ENCODE measurements at regions not wholly inside any gene's neighbourhood (a gene's known extent, or its start where the extent isn't known, plus 50 kb on each side); places are given as distances from the start of the nearest gene placed in this dataset.
"Not testable (repeated sequence)": the region's sequence is repeated elsewhere in the genome, so short reads cannot be mapped to it uniquely, and the experiment has no call there.

DNA sequence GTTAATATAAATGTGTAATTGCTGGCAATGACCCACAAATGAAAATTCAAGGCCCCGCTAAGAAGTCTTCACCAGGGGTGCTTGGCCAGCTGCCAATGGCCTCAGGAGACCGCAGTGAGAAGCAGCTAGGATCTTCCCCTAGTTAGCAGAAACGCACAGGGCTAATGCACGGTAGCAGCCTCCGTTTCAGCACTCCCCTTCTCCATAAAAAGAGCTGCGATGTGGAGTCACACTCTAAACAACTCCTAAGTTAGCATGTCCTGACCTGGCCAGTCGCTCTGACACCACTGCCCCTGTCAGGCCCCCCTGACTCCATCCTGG, 139.0 kb downstream of the SEPTIN14 start:
- POLR2A ChIA-PET: no interaction called here

DNA sequence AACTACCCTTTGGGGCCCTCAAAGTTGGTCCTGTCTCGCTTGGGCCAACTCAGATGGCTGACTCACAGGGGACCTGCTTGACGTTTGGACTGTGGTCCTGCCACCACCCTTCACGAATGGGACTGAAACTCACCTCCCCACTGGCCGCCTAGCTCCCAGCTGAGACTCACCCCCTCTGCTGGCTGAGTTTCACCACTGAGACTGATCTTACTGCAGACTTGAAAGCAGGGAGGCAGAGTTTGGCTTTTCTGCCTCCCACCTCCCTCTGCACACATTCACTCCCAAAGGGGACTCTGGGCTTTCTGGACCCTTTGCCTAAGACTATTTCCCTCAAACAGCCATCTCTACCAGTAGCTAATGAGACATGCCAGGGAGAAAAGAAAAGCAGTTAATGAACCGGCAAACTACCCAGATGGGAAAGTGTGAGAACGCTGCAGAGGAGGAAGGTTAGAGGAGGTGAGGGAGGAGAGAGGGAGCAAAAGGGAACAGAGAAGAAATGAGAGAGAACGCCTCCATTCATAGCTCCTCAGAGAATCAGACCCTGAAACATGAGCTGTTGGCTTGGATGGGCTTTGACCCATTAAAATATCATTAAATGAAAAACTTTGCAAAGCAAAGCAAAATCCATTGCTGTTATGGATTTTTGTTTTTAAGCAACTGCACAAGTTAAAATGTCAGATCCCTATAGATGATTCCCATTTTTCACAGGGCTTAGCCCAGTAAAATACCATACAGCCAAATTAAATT, 139.5 kb downstream of the SEPTIN14 start:
- CTCF ChIA-PET: interaction anchor here (0.7 to 1.2 kb wide), 4 partner anchors 81 to 547 kb away, joined by 3 to 6 read pairs (median 4); no protein-coding TSS in a partner anchor
- DNase-seq (ENCODE audit: extremely low spot score); POLR2A ChIA-PET: not testable (repeated sequence)

More for the DNA sequence above, 139.0 kb downstream of the SEPTIN14 start:
- TF ChIP-seq, protein P1, sequence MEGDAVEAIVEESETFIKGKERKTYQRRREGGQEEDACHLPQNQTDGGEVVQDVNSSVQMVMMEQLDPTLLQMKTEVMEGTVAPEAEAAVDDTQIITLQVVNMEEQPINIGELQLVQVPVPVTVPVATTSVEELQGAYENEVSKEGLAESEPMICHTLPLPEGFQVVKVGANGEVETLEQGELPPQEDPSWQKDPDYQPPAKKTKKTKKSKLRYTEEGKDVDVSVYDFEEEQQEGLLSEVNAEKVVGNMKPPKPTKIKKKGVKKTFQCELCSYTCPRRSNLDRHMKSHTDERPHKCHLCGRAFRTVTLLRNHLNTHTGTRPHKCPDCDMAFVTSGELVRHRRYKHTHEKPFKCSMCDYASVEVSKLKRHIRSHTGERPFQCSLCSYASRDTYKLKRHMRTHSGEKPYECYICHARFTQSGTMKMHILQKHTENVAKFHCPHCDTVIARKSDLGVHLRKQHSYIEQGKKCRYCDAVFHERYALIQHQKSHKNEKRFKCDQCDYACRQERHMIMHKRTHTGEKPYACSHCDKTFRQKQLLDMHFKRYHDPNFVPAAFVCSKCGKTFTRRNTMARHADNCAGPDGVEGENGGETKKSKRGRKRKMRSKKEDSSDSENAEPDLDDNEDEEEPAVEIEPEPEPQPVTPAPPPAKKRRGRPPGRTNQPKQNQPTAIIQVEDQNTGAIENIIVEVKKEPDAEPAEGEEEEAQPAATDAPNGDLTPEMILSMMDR (IDR thresholded peaks at IDR 0.05; ENCODE audit: control extremely low read depth, extremely low read depth, low read depth, missing control alignments): no peak
- CTCF ChIA-PET: interaction anchor here (1.0 to 1.2 kb wide), 2 partner anchors 84 to 442 kb away, joined by 3 to 4 read pairs; no protein-coding TSS in a partner anchor
- no peak for DNase-seq (ENCODE audit: extremely low spot score)

DNA sequence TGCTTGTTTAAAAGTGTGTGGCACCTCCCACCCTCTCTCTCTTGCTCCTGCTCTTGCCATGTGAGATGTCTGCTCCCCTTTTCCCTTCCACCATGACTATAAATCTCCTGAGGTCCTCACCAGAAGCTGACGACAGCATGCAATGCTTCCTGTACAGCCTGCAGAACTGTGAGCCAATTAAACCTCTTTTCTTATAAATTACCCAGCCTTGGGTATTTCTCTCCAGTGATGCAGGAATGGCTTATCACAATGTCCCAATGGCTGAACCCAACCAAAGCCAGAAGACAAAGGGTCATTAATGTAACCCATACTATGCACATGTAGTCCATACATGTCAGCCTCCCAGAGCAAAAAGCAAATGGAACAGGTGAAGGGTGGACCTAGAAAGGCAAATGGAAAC, 141.5 kb downstream of the SEPTIN14 start:
- CTCF ChIA-PET; POLR2A ChIA-PET; DNase-seq (ENCODE audit: extremely low spot score): not testable (repeated sequence)

DNA sequence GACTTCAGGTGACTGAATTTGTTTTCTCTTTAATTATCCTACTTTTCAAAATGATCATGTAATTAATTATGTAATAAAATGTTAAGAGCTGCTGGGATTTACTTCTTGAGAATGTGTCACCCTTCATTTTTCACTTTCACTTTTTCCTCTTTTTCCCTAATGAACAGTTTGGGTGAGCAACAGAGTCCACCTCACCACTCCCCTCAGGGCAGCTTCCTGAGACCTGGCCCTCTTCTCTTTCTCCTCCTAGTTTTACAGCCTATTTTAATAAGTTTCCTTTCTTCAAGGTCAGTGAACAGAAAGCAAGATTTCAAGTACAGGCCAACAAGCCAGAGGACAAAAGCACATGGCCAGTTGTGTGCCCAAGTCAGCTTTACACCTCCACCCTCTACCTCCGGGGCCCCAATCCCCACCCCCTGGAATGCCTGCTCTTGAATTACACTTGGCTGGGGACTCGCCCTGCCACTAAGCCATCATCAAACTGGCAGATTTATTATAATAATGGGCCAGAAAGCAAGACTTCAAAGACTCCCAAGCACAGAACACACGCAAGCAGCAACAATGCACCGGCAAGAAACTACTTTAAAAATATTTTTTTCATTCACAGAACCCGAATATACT, 143.1 kb upstream of the VOPP1 start:
- CTCF ChIA-PET; POLR2A ChIA-PET; DNase-seq (ENCODE audit: extremely low spot score): not testable (repeated sequence)

DNA sequence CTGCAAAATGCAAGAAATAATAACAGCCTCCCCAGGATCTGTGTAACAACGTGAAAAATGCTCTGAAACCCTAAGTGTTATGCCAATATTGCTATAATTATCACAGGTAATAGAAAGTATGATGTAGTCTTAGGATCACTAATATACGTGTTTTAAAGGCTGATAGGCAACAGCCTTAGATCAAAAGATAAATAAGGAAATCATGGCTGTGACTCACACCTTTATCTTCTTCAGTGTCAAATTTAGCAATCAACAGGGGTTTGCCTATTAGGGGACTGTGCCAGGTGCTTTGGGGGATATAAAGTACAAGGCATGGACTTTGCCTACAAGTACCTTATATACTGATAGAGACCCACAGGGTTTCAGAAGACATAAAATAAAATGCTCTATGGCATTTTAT, 142.1 kb upstream of the VOPP1 start:
- CTCF ChIA-PET; DNase-seq (ENCODE audit: extremely low spot score); POLR2A ChIA-PET: not testable (repeated sequence)

DNA sequence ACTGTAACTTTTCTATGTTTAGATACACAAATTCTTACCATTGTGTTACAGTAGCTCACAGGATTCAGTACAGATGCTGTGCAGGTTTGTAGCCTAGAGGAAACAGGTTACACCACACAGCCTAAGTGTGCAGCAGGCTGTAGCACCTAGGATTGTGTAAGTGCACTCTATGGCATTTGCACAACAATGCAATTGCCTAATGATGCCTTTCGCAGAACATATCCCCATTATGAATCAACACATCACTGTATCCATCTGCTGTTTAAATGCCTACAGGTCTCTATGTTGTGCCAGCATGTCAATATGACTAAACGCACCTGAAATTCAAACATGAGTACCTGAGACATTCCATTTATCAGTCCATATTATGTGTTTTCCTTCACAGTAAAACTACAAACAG, 138.0 kb upstream of the VOPP1 start:
- DNase-seq (ENCODE audit: extremely low spot score); POLR2A ChIA-PET; CTCF ChIA-PET: not testable (repeated sequence)

DNA sequence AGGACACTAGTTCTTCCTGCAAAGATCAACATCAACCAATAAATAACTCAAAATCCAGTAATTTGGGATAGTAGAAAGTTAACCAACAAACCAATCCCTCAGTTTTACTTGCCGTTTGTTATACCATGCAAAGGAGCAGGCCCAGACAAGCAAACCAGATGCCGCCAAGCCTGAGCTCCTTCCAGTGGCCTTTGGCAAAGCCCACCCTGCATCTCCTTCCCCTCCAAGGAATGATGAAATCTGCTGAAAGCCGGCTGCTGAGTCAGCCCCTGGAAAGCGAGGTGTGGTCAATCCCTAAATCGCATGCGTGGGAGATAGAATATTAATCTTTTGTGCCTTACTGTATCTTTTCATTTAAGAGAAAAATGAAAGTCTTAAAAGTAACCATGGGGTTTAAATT, 135.7 kb upstream of the VOPP1 start:
- POLR2A ChIA-PET; CTCF ChIA-PET; DNase-seq (ENCODE audit: extremely low spot score): not testable (repeated sequence)

DNA sequence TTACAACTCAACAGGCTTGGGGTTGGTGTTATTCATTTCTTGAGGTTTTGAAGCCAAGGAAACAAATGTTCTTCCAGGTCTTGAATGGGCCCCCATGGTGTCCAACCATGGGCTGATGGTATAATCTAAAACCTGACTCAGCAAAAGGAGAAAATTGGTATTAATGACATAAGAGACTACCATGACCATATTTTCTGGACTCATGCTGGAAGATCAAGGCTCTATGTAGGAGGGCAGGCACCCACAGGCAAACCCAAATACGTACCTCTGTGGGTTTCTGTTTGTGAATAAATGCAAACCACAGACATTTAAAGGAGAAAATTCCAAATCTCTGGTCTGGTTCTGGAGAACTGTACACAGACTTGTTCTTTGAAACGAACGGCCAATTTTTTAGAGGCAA, 135.1 kb upstream of the VOPP1 start:
- POLR2A ChIA-PET, CTCF ChIA-PET: not testable (repeated sequence)

DNA sequence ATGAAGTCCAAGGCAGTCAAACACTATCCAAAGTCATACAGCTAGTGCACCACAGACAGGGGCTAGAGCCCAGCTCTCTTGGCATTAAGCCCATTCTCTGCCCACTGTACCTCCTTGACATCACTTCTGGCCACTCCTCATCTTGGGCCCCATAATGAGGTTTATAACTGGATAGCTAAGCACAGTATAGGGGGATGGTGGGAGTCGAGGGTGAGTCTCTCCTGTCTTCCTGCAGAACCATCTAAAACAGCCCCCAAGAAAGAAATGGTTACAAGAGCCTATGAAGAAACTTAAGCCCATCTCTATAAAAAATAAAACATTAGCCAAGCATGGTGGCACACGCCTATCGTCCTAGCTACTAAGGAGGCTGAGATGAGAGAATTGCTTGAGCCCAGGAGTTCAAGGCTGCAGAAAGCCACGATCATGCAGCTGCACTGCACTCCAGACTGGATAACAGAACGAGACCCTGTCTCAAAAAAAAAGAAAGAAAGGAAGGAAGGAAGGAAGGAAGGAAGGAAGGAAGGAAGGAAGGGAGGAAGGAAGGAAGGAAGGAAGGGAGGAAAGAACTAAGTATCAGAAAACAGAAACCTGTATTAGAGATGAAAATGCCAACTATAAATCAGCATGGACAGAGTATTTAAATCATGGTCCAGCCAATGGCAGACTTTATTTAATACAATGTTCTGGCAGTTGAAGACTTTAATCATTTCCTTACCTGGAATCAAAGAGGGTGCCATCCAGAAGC, 134.3 kb upstream of the VOPP1 start:
- CTCF ChIA-PET; POLR2A ChIA-PET; DNase-seq (ENCODE audit: extremely low spot score): not testable (repeated sequence)

More for the DNA sequence above, 135.1 kb upstream of the VOPP1 start:
- not testable (repeated sequence) for DNase-seq (ENCODE audit: extremely low spot score)

DNA sequence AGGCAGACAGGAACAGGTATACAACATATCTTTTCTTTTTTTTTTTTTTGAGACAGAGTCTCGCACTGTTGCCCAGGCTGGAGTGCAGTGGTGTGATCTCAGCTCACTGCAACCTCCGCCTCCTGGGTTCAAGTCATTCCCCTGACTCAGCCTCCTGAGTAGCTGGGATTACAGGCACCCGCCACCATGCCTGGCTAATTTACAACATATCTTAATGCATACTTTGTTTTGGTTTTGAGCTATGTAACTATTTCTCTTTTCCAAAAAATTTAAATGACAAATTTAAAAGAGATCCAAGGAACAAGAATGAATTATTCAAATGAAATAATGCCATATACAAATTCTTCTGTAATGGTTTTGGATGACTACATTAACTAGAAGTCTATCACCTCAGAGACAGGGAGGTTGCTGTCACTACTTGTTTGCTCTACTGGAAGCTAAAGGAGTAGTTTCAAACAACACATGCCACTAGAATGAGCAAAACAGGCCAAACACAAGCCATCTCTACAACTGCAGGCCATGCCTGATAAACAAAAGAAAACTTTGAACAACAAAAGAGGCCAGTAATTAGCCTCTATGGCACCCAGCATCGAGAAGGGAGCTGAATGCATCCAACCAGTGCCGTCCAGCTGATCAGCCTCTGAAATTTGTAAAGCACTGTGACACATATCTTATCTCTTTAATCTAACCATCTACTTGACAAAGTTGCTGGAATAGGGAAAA, 133.6 kb upstream of the VOPP1 start:
- POLR2A ChIA-PET; DNase-seq (ENCODE audit: extremely low spot score); CTCF ChIA-PET: not testable (repeated sequence)

DNA sequence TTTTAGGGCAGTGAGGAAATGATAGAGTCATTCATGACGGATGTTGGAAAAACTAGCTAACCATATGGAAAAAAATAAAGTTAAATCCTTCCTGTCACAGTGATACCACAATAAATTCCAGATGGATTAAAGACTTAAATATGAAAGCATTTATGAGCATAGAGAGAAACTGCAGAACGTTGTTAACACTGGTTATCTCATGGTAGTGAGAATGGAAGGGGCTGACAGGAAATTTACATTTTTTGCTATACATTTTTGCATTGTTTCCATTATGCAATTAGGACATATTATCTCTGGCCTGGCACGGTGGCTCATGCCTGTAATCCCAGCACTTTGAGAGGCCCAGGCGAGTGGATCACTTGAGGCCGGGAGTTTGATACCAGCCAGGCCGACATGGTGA, 130.5 kb upstream of the VOPP1 start:
- CTCF ChIA-PET; DNase-seq (ENCODE audit: extremely low spot score); POLR2A ChIA-PET: not testable (repeated sequence)

DNA sequence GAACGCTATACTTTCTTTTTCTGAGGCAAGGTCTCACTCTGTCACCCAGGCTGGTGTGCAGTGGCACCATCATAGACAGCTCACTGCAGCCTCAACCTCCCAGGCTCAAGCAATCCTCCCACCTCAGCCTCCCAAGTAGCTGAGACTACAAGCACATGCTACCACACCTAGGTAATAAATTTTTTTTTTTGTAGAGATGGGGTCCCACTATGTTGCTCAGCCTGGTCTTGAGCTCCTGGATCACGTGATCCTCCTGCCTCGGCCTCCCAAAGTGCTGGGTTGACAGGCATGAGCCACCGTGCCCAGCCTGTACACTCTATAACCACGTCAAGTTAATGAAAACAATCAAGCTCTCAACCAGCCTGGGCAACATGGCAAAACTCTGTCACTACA, 127.1 kb upstream of the VOPP1 start:
- POLR2A ChIA-PET; DNase-seq (ENCODE audit: extremely low spot score); CTCF ChIA-PET: not testable (repeated sequence)

DNA sequence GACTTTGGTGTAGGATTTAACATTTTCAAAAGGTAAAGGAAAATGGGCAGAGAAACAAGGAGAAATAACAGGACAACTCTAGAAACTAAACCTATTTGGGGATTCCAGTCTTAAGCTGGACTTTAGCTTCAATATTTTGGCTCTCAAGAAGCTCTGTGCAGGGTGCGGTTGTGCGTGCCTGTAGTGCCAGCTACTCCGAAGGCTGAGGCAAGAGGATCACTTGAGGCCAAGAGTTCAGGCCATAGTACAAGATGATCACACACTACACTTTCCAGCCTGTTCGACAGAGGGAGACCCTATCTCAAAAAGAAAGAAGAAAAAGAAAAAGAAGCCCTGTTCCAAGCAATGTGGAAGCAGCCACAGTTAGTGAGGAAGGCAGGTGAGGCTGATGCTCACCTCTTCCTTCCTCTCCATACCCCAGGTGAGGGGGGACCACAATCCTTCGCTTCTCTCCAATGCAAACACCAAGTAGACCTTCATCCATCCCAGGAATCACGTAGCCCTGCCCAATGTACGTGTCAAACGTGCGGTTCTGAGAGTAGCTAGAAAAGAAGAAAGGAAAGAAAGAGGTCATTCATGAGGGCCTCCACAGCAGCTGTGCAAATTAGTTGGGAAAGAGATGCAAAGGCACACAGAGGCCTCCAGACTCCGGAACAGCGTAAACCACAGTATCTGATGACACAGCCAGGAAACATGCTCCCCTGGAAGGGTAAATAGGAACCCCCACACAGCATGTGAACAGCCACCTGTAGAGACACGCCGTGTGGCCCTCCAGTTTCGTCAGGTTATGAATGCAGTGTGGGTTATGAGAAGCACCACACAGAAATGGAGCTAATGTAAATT, 126.5 kb upstream of the VOPP1 start:
- DNase-seq (ENCODE audit: extremely low spot score); CTCF ChIA-PET; POLR2A ChIA-PET: not testable (repeated sequence)

DNA sequence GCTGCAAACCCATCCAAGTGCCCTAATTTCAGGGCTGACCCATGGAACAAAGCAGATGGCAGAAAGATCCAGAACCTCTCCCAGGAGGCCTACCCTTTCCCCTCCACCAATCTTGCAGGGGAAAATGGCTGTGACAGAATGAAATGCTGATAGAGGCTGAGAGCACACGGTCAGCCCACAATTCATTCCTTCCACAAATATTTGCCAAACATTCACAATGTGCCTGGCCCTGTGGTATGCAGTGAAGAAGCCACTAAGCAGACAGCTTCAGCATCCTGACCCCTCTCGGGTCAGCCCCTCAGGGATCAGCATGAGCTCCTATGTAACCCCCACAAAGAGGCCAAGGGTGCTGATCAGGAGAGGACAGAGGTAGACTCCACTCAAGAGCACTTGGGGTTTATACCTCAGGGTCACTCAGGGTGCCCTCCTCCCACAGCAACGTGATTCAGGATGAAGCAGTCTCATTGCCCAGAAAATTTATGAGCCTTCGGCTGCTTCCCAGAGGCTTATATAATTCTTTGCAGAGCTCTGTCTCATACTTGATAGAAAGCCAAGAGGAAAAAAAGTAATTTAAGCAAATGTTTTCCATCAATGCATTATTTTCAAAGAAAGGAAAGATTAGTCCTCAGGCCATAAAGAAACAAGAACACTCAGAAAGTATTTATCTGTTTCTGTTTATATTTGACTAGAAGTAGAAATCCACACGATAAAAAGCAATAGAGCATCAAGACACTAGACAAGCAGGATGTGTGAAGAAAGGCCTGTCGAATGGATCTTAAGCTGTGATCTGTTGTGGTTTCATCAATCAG, 123.8 kb upstream of the VOPP1 start:
- DNase-seq (ENCODE audit: extremely low spot score); POLR2A ChIA-PET; CTCF ChIA-PET: not testable (repeated sequence)

DNA sequence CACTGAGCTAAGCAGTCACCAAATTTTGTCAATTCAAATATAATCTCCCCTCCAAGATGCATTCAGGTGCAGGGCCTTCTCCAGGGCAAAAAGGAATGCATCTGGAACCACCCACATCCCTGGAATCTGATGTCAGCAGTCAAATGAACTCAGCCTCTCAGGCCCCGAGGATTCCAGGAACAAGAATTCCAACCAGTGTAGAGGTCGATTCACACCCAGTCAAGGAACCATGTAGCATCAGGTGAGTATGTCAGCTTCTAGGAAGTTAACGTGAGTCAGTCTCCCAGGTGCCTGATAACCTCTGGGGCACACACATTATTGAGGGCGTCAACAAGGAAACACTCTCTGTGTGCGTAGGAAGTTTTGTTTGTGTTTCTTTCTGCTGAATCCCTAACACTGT, 122.2 kb upstream of the VOPP1 start:
- DNase-seq (ENCODE audit: extremely low spot score); CTCF ChIA-PET; POLR2A ChIA-PET: not testable (repeated sequence)
